Cardiac fibroblast (primary cell): ENCODE measurements at regions not wholly inside any gene's neighbourhood (a gene's known extent, or its start where the extent isn't known, plus 50 kb on each side); places are given as distances from the start of the nearest gene placed in this dataset.
"Not testable (repeated sequence)": the region's sequence is repeated elsewhere in the genome, so short reads cannot be mapped to it uniquely, and the experiment has no call there.

Experiments used
- DNase-seq, 2 donors: peaks; one replicate each; pipeline versions ENCODE4 v3.0.0 to v3.0.0-alpha.2; 2010; ENCODE audit warnings: low read depth in 2 of 2
- H3K4me3 ChIP-seq, 2 donors: replicated peaks in 1 of 2; 1 replicate in 1 of 2; 2 replicates in 1 of 2; pipeline ENCODE4 v1.5.1; 2011; ENCODE audit warnings: low read depth in 2 of 2, low read length in 2 of 2, mild to moderate bottlenecking in 2 of 2, moderate library complexity in 1 of 2
- TF ChIP-seq, protein P1 (sequence below): IDR thresholded peaks from one replicate; pipeline ENCODE4 v1.5.1; 2011; ENCODE audit warnings: low read depth, mild to moderate bottlenecking, low read length, inconsistent platforms

DNA sequence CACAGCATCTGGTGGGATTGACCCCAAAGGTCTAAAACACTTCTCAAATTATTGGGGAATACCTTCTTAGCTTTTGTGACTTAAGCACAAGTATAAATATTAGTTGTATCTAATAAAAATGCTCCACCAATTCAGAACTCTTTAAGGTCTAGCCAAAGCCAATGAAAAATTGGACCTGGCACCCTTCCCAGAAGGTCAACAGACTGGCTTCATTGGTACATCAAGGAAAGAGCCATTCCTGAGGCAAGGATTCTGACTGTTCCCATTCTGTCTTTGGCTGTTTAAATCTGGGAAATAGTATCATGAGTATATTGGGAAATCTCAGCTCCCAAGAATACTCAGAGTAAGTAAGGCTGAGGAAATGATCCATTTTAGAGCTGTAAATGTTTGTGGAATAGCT, 153.0 kb upstream of the TRPC5 start:
- DNase-seq = no peak
- H3K4me3 ChIP-seq = no peak overlapping the region
- TF ChIP-seq, protein P1, sequence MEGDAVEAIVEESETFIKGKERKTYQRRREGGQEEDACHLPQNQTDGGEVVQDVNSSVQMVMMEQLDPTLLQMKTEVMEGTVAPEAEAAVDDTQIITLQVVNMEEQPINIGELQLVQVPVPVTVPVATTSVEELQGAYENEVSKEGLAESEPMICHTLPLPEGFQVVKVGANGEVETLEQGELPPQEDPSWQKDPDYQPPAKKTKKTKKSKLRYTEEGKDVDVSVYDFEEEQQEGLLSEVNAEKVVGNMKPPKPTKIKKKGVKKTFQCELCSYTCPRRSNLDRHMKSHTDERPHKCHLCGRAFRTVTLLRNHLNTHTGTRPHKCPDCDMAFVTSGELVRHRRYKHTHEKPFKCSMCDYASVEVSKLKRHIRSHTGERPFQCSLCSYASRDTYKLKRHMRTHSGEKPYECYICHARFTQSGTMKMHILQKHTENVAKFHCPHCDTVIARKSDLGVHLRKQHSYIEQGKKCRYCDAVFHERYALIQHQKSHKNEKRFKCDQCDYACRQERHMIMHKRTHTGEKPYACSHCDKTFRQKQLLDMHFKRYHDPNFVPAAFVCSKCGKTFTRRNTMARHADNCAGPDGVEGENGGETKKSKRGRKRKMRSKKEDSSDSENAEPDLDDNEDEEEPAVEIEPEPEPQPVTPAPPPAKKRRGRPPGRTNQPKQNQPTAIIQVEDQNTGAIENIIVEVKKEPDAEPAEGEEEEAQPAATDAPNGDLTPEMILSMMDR = no peak

DNA sequence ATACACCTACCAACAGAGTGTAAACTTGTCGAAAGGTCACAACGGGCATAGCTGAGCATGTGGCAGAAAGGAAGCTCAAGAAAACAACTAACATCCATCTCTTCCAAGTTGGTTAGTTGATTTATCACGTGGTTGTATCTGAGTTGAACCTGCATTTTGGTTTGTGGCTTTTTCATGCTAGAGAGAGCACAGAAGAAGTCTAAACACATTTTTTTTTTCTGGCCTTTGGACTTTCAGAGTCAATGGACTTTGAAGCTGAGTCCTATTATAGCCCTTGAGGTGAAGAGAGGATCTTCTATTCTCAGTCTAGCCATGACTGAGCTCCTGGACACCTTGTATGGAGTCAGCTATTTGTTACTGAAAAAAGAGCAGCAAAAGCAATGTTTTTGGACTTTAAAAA, 150.6 kb upstream of the TRPC5 start:
- H3K4me3 ChIP-seq = no peak overlapping the region
- TF ChIP-seq, protein P1 = no peak
- DNase-seq = no peak

DNA sequence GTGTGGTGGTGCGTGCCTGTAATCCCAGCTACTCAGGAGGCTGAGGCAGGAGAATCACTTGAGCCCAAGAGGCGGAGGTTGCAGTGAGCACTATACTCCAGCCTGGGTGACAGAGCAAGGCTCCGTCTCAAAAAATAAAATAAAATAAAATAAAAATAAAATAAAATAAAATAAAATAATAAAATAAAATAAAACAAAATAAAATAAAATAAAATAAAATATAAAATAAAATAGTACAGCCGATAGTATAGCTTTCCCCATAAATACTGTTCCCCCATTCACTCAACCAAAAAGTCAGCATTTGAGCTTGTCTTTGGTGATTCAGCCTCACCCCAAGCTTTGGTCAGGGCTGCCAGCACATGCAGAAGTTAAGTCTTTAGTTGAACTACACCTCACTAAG, 144.2 kb upstream of the TRPC5 start:
- not testable (repeated sequence) for H3K4me3 ChIP-seq, DNase-seq

DNA sequence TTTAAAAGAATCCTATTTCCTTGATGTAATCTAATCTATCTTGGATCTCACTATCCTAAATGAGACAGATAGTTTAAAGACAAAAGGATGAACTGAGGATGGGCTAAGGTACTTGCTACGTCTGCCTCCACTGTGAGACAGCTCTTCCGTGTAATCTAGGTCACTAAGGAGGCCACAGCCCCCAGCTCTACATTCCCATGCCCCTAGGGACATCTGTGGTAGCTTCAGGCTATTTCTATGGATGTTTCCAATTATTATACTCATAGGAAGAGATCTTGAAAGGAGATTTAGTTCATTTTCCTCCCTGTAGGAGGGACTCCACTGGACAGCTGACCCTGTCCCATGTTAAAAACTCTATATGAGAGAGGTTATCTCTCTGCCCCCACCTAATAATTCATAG, 140.8 kb upstream of the TRPC5 start:
- no peak for DNase-seq
- H3K4me3 ChIP-seq = no peak overlapping the region
- TF ChIP-seq, protein P1 = no peak

DNA sequence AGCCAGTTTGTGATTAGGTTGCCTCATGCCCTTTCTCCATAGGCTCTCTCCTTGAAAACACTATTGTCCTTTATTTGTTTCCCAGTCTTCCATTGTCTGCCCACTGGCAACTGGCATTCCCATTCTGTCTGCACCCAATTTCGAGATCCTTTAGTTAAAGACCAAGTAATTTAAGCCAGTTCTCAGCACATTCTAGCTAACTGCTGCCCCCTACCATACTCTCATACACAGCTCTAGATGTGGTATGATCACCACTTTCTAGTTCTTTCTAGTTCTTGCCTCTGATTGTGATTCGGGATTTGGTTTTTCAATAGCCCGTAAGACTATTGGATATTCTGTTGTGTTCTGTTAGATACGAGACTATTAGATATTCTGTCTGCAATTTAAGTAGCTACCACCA, 135.8 kb upstream of the TRPC5 start:
- no peak for DNase-seq
- TF ChIP-seq, protein P1 = no peak
- H3K4me3 ChIP-seq = no peak overlapping the region

DNA sequence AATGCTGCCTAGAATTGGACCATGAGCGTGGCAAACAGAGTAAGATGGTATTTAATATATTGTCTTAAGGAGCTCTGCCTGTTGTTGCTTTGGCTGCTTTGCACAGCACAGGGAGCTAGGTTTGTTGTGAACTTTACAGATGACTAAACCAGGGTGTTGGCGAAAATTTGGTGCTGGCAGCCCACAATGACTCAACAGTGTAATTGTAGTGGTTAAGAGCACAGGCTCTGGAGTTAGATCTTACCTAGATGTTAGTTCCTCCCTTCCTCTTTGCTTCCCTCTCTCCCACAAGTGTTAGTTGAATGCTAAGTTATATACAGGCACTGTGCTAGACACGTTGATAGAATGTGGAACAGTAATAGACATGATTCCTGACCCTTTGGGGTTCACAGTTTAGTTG, 128.9 kb upstream of the TRPC5 start:
- TF ChIP-seq, protein P1 = no peak
- H3K4me3 ChIP-seq = no peak overlapping the region
- DNase-seq = no peak

DNA sequence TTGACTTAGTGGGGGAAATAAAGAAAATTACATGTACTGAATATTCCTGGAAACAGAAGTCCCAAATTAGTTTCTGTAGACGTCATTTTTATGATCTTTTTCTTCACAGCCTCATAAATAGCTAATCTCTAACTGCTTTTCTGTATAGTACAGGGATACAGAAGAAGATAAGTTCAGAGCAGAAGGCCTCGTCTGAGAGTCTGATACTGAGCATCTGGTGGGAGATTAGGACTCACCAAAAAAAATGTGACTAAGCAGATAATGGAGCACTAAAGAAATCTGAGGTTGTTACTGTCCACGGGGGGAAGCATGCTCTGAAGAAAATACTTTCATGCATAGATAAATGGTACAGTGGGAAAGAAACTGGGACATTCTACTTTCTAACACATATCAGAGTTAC, 115.3 kb upstream of the TRPC5 start:
- TF ChIP-seq, protein P1 = no peak
- no peak for DNase-seq
- H3K4me3 ChIP-seq = no peak overlapping the region

DNA sequence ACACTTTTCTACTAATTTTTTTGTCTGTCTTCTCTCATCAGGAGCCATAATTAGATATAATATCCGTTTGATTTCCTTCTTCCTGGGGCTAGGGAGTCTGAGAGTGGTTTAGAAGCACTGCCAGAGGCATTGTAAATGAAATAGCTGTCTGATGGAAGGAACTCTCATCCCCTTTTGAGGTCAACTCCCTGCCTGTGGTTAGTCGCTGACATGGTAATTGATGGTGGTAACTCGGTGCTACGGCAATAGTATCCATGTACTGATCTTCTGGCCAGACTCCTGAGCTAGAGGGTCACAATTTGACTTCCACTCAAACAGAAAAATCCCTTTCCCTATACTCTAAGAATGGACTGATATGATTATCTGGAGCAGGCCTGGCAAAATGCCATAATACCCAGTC, 108.1 kb upstream of the TRPC5 start:
- no peak overlapping the region for H3K4me3 ChIP-seq
- TF ChIP-seq, protein P1 = no peak
- no peak for DNase-seq

DNA sequence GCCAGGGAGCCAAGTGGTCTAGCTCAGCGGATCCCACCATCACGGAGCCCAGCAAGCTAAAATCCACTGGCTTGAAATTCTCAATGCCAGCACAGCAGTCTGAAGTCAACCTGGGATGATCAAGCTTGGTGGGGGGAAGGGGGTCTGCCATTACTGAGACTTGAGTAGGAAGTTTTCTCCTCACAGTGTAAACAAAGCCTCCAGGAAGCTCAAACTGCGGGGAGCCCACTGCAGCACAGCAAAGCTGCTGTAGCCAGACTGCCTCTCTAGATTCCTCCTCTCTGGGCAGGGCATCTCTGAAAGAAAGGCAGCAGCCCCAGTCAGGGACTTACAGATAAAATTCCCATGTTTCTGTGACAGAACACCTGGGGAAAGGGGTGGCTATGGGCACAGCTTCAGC, 98.8 kb upstream of the TRPC5 start:
- H3K4me3 ChIP-seq, DNase-seq: not testable (repeated sequence)
